ENCODE measurements at regions not wholly inside any gene's neighbourhood (a gene's known extent, or its start where the extent isn't known, plus 50 kb on each side); places are given as distances from the start of the nearest gene placed in this dataset.
A peak's percentile ranks its signal among the peaks of the same experiment; 100 is the strongest.
"Not testable (repeated sequence)": the region's sequence is repeated elsewhere in the genome, so short reads cannot be mapped to it uniquely, and the experiment has no call there.

GRCh38 chr13:74259641-74260040 is 125.4 kb upstream of the KLF12 start:
- no peak for DNase-seq (ENCODE audit: low read depth)

GRCh38 chr13:74258961-74259360 is 124.8 kb upstream of the KLF12 start:
- peak; percentile 95 for DNase-seq (ENCODE audit: low read depth)

GRCh38 chr13:74256969-74257368 is 122.8 kb upstream of the KLF12 start:
- no peak for DNase-seq (ENCODE audit: low read depth)

GRCh38 chr13:74253161-74253560 is 119.0 kb upstream of the KLF12 start:
- no peak for DNase-seq (ENCODE audit: low read depth)

- DNase-seq (ENCODE audit: low read depth): peak; percentile 94
Measured at GRCh38 chr13:74251778-74252519, 117.7 kb upstream of the KLF12 start.

GRCh38 chr13:74250738-74251190 is 116.6 kb upstream of the KLF12 start:
- peak; percentile 28 for DNase-seq (ENCODE audit: low read depth)

GRCh38 chr13:74248477-74248876 is 114.3 kb upstream of the KLF12 start:
- DNase-seq (ENCODE audit: low read depth): no peak

- DNase-seq (ENCODE audit: low read depth): peak; percentile 71
Measured at GRCh38 chr13:74246487-74246886, 112.3 kb upstream of the KLF12 start.

GRCh38 chr13:74243637-74244526 is 109.7 kb upstream of the KLF12 start:
- no peak for DNase-seq (ENCODE audit: low read depth)

- DNase-seq (ENCODE audit: low read depth): not testable (repeated sequence)
Measured at GRCh38 chr13:74241343-74241742, 107.1 kb upstream of the KLF12 start.

- no peak for DNase-seq (ENCODE audit: low read depth)
Measured at GRCh38 chr13:74230984-74231501, 96.8 kb upstream of the KLF12 start.

GRCh38 chr13:74229242-74229641 is 95.0 kb upstream of the KLF12 start:
- DNase-seq (ENCODE audit: low read depth): no peak

GRCh38 chr13:74227476-74228158 is 93.4 kb upstream of the KLF12 start:
- no peak for DNase-seq (ENCODE audit: low read depth)

GRCh38 chr13:74226791-74227475 is 92.7 kb upstream of the KLF12 start:
- DNase-seq (ENCODE audit: low read depth): peak; percentile 44

- DNase-seq (ENCODE audit: low read depth): no peak
Measured at GRCh38 chr13:74221752-74222151, 87.5 kb upstream of the KLF12 start.

GRCh38 chr13:74219566-74219965 is 85.4 kb upstream of the KLF12 start:
- peak; percentile 53 for DNase-seq (ENCODE audit: low read depth)

GRCh38 chr13:74218291-74218690 is 84.1 kb upstream of the KLF12 start:
- no peak for DNase-seq (ENCODE audit: low read depth)

- DNase-seq (ENCODE audit: low read depth): no peak
Measured at GRCh38 chr13:74217811-74218210, 83.6 kb upstream of the KLF12 start.

GRCh38 chr13:74215420-74215819 is 81.2 kb upstream of the KLF12 start:
- DNase-seq (ENCODE audit: low read depth): no peak

GRCh38 chr13:74214321-74214720 is 80.1 kb upstream of the KLF12 start:
- DNase-seq (ENCODE audit: low read depth): no peak

Data from myocyte (in vitro differentiated cells).